ENCODE measurements at regions not wholly inside any gene's neighbourhood (a gene's known extent, or its start where the extent isn't known, plus 50 kb on each side); places are given as distances from the start of the nearest gene placed in this dataset.

DNA sequence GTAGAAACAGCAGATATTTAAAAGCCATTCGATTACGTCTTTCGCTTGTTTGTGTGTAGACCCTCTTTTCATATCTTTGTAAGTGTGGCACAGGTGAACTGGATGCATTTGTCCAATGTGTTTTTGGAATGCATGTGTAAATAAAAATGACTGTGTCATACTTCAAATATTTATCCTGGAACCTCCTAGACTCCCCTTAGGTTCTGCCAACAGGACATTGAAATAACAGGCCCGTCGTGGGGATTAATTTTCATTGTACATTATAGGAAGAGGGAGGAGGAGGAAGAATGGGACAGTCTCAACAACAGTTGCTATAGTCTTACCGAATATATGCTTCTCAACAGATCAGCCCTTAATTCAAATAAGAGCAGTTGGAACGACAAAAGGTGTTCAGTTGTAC is 95.8 kb downstream of the PRKAB2 start:
- no peaks in the 10 kb centered on the region for H3K4me1 ChIP-seq (ENCODE audit: insufficient read depth, low read length, severe bottlenecking)
- no peaks in the 10 kb centered on the region for H3K36me3 ChIP-seq (ENCODE audit: insufficient read depth, low read length)
- 0 out of 2 replicates have a peak, but pooled peaks cover 5% of the 10 kb centered on the region for H3K27me3 ChIP-seq (ENCODE audit: insufficient read depth, low read length)
- no peak overlapping the region for H3K4me3 ChIP-seq (ENCODE audit: low read depth, low read length, poor library complexity, severe bottlenecking)
- no peaks in the 10 kb centered on the region for H3K79me2 ChIP-seq (ENCODE audit: insufficient read depth, low read length)
- H2AFZ ChIP-seq (ENCODE audit: low read length) = no peak overlapping the region
- no peak overlapping the region for H3K4me2 ChIP-seq (ENCODE audit: low read length)
- H3K9me3 ChIP-seq (ENCODE audit: low read length) = no peaks in the 10 kb centered on the region
- H3K27ac ChIP-seq (ENCODE audit: low read depth, low read length, poor library complexity, severe bottlenecking) = no peak overlapping the region
- no peaks in the 10 kb centered on the region for H3K9me2 ChIP-seq (ENCODE audit: low read depth, low read length)
- TF ChIP-seq, protein P1, sequence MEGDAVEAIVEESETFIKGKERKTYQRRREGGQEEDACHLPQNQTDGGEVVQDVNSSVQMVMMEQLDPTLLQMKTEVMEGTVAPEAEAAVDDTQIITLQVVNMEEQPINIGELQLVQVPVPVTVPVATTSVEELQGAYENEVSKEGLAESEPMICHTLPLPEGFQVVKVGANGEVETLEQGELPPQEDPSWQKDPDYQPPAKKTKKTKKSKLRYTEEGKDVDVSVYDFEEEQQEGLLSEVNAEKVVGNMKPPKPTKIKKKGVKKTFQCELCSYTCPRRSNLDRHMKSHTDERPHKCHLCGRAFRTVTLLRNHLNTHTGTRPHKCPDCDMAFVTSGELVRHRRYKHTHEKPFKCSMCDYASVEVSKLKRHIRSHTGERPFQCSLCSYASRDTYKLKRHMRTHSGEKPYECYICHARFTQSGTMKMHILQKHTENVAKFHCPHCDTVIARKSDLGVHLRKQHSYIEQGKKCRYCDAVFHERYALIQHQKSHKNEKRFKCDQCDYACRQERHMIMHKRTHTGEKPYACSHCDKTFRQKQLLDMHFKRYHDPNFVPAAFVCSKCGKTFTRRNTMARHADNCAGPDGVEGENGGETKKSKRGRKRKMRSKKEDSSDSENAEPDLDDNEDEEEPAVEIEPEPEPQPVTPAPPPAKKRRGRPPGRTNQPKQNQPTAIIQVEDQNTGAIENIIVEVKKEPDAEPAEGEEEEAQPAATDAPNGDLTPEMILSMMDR (IDR thresholded peaks at IDR 0.05; ENCODE audit: low read length) = no peak
- TF ChIP-seq EZH2 (IDR thresholded peaks at IDR 0.05; ENCODE audit: borderline replicate concordance, low read length) = no peak
- H3F3A ChIP-seq (ENCODE audit: insufficient read depth, low read length) = no peaks in the 10 kb centered on the region
- no peaks in the 10 kb centered on the region for H4K20me1 ChIP-seq (ENCODE audit: insufficient read depth, low read length)
- H3K9ac ChIP-seq (ENCODE audit: low read length) = no peak overlapping the region

GRCh38 chr1:147072482-147073432 is 99.5 kb downstream of the PRKAB2 start:
- Histone ChIP-seq H3K9ac (ENCODE audit: low read length) (no peak overlapping the region), H4K20me1 (ENCODE audit: insufficient read depth, low read length) (no peaks in the 10 kb centered on the region), H3K9me3 (ENCODE audit: low read length) (no peaks in the 10 kb centered on the region), H3K9me2 (ENCODE audit: low read depth, low read length) (no peaks in the 10 kb centered on the region), H3K4me3 (ENCODE audit: low read depth, low read length, poor library complexity, severe bottlenecking) (no peak overlapping the region), H3K4me1 (ENCODE audit: insufficient read depth, low read length, severe bottlenecking) (no peaks in the 10 kb centered on the region), H3K27me3 (ENCODE audit: insufficient read depth, low read length) (0 out of 2 replicates have a peak, but pooled peaks cover 5% of the 10 kb centered on the region), H3K79me2 (ENCODE audit: insufficient read depth, low read length) (no peaks in the 10 kb centered on the region), H2AFZ (ENCODE audit: low read length) (no peak overlapping the region), H3K27ac (ENCODE audit: low read depth, low read length, poor library complexity, severe bottlenecking) (no peak overlapping the region), H3K4me2 (ENCODE audit: low read length) (no peak overlapping the region), H3F3A (ENCODE audit: insufficient read depth, low read length) (no peaks in the 10 kb centered on the region), H3K36me3 (ENCODE audit: insufficient read depth, low read length) (no peaks in the 10 kb centered on the region)
- TF ChIP-seq, protein P1 (IDR thresholded peaks at IDR 0.05; ENCODE audit: low read length) = no peak
- no peak for TF ChIP-seq EZH2 (IDR thresholded peaks at IDR 0.05; ENCODE audit: borderline replicate concordance, low read length)

GRCh38 chr1:147071142-147071541 is 101.1 kb downstream of the PRKAB2 start:
- Histone ChIP-seq H3K4me1 (ENCODE audit: insufficient read depth, low read length, severe bottlenecking) (no peaks in the 10 kb centered on the region), H3K27me3 (ENCODE audit: insufficient read depth, low read length) (0 out of 2 replicates have a peak, but pooled peaks cover 5% of the 10 kb centered on the region), H3K4me3 (ENCODE audit: low read depth, low read length, poor library complexity, severe bottlenecking) (no peak overlapping the region), H3K4me2 (ENCODE audit: low read length) (no peak overlapping the region), H3K79me2 (ENCODE audit: insufficient read depth, low read length) (no peaks in the 10 kb centered on the region), H2AFZ (ENCODE audit: low read length) (no peak overlapping the region), H3F3A (ENCODE audit: insufficient read depth, low read length) (no peaks in the 10 kb centered on the region), H3K9ac (ENCODE audit: low read length) (no peak overlapping the region), H3K9me3 (ENCODE audit: low read length) (no peaks in the 10 kb centered on the region), H4K20me1 (ENCODE audit: insufficient read depth, low read length) (no peaks in the 10 kb centered on the region), H3K27ac (ENCODE audit: low read depth, low read length, poor library complexity, severe bottlenecking) (no peak overlapping the region), H3K36me3 (ENCODE audit: insufficient read depth, low read length) (no peaks in the 10 kb centered on the region), H3K9me2 (ENCODE audit: low read depth, low read length) (no peaks in the 10 kb centered on the region)
- no peak for TF ChIP-seq EZH2 (IDR thresholded peaks at IDR 0.05; ENCODE audit: borderline replicate concordance, low read length)

All from OCI-LY1 (cell line).